Erythroblast (primary cell): ENCODE measurements at regions not wholly inside any gene's neighbourhood (a gene's known extent, or its start where the extent isn't known, plus 50 kb on each side); places are given as distances from the start of the nearest gene placed in this dataset.

Experiments
- GATA1 ChIP-seq: IDR thresholded peaks from 2 replicates; pipeline ENCODE4 v1.6.1; 2011; ENCODE audit warnings: low read depth, mild to moderate bottlenecking, control low read depth, low read length, moderate library complexity
- POLR2A ChIP-seq: IDR thresholded peaks from 2 replicates; pipeline ENCODE4 v1.6.1; 2011; ENCODE audit warnings: mild to moderate bottlenecking, low read length

GRCh38 chr10:78802431-78802830, 266.3 kb upstream of the ZMIZ1 start:
- no peak for TF ChIP-seq POLR2A
- no peak for TF ChIP-seq GATA1
